GM23248 (cell line): ENCODE measurements at regions not wholly inside any gene's neighbourhood (a gene's known extent, or its start where the extent isn't known, plus 50 kb on each side); places are given as distances from the start of the nearest gene placed in this dataset.

ENCODE experiments used
- EZH2 ChIP-seq: fragments of 200-600 bp; sonication (generic); IDR thresholded peaks from 2 replicates; pipeline ENCODE4 v1.6.1; 2018; ENCODE audit warnings: antibody characterized with exemption, mild to moderate bottlenecking; ENCODE audit not compliant: insufficient read depth, poor library complexity, severe bottlenecking
- EZH2phosphoT487 ChIP-seq: fragments of 200-600 bp; sonication (generic); IDR thresholded peaks from 2 replicates; pipeline ENCODE4 v1.6.1; 2018; ENCODE audit warnings: antibody characterized with exemption, moderate library complexity, mild to moderate bottlenecking, low read depth; ENCODE audit not compliant: insufficient read depth

GRCh38 chr2:133846476-133846875, 278.2 kb upstream of the NCKAP5 start:
- TF ChIP-seq EZH2 (no peak), EZH2phosphoT487 (no peak)
